ENCODE measurements at regions not wholly inside any gene's neighbourhood (a gene's known extent, or its start where the extent isn't known, plus 50 kb on each side); places are given as distances from the start of the nearest gene placed in this dataset.

- TF ChIP-seq CTCF (IDR thresholded peaks at IDR 0.05; ENCODE audit: extremely low read depth, insufficient read depth, missing control alignments) = no peak
- DNase-seq (ENCODE audit: low spot score) = no peak
- in situ Hi-C loops (cut with MboI; ENCODE audit: low pct_unique_long_range_greater_than_20kb, low sequenced_read_pairs, unreplicated experiment) = no loop called here
Observed at GRCh38 chr4:149933120-149933519, 117.5 kb upstream of the IQCM start.

- TF ChIP-seq CTCF (IDR thresholded peaks at IDR 0.05; ENCODE audit: extremely low read depth, insufficient read depth, missing control alignments) = no peak
- in situ Hi-C loops (cut with MboI; ENCODE audit: low pct_unique_long_range_greater_than_20kb, low sequenced_read_pairs, unreplicated experiment) = no loop called here
- DNase-seq (ENCODE audit: low spot score) = no peak
Observed at GRCh38 chr4:149933883-149934282, 118.2 kb upstream of the IQCM start.

- no peak for DNase-seq (ENCODE audit: low spot score)
- TF ChIP-seq CTCF (IDR thresholded peaks at IDR 0.05; ENCODE audit: extremely low read depth, insufficient read depth, missing control alignments) = no peak
- in situ Hi-C loops (cut with MboI; ENCODE audit: low pct_unique_long_range_greater_than_20kb, low sequenced_read_pairs, unreplicated experiment) = no loop called here
Observed at GRCh38 chr4:149949381-149949780, 128.9 kb upstream of the DCLK2 start.

- no peak for DNase-seq (ENCODE audit: low spot score)
- no peak for TF ChIP-seq CTCF (IDR thresholded peaks at IDR 0.05; ENCODE audit: extremely low read depth, insufficient read depth, missing control alignments)
- in situ Hi-C loops (cut with MboI; ENCODE audit: low pct_unique_long_range_greater_than_20kb, low sequenced_read_pairs, unreplicated experiment) = no loop called here
Observed at GRCh38 chr4:149951152-149951900, 126.9 kb upstream of the DCLK2 start.

- TF ChIP-seq CTCF (IDR thresholded peaks at IDR 0.05; ENCODE audit: extremely low read depth, insufficient read depth, missing control alignments) = no peak
- DNase-seq (ENCODE audit: low spot score) = no peak
- in situ Hi-C loops (cut with MboI; ENCODE audit: low pct_unique_long_range_greater_than_20kb, low sequenced_read_pairs, unreplicated experiment) = no loop called here
Observed at GRCh38 chr4:149952101-149952500, 126.1 kb upstream of the DCLK2 start.

- no peak for DNase-seq (ENCODE audit: low spot score)
- in situ Hi-C loops (cut with MboI; ENCODE audit: low pct_unique_long_range_greater_than_20kb, low sequenced_read_pairs, unreplicated experiment) = no loop called here
- TF ChIP-seq CTCF (IDR thresholded peaks at IDR 0.05; ENCODE audit: extremely low read depth, insufficient read depth, missing control alignments) = no peak
Observed at GRCh38 chr4:149952716-149953115, 125.5 kb upstream of the DCLK2 start.

All from GM13977 (cell line).